Lower lobe of right lung (tissue), 2 donors: ENCODE measurements at regions not wholly inside any gene's neighbourhood (a gene's known extent, or its start where the extent isn't known, plus 50 kb on each side); places are given as distances from the start of the nearest gene placed in this dataset.
A peak's percentile ranks its signal among the peaks of the same experiment; 100 is the strongest.

Experiments used
- ATAC-seq, 2 donors: fragments of 200-7000 bp; cut with Tn5 transposase; one replicate each; pipeline ENCODE4 v1.9.1; 2020 to 2022; ENCODE audit warnings: mild to moderate bottlenecking in 2 of 2, moderate library complexity in 2 of 2
- DNase-seq: peaks from one replicate; pipeline ENCODE4 v3.0.0-alpha.2; 2020
- H3K27ac ChIP-seq: fragments of 200-600 bp; one replicate; pipeline ENCODE4 v1.8.0; 2022
- H3K27me3 ChIP-seq: fragments of 200-600 bp; one replicate; pipeline ENCODE4 v1.8.0; 2022; ENCODE audit warnings: low read depth
- H3K36me3 ChIP-seq: fragments of 200-600 bp; one replicate; pipeline ENCODE4 v1.8.0; 2022; ENCODE audit warnings: mild to moderate bottlenecking
- H3K4me1 ChIP-seq: fragments of 200-600 bp; one replicate; pipeline ENCODE4 v1.8.0; 2022
- H3K4me3 ChIP-seq: fragments of 200-600 bp; one replicate; pipeline ENCODE4 v1.8.0; 2022; ENCODE audit warnings: mild to moderate bottlenecking
- H3K9me3 ChIP-seq: fragments of 200-600 bp; one replicate; pipeline ENCODE4 v1.8.0; 2022
- CTCF ChIP-seq: fragments of 200-600 bp; IDR thresholded peaks from one replicate; pipeline ENCODE4 v1.8.0; 2022; ENCODE audit warnings: antibody characterized with exemption, mild to moderate bottlenecking
- intact Hi-C: fragments of 100-400 bp; cut with DNase I; formaldehyde crosslinking; loops from one replicate; pipeline ENCODE4 v1.11.0; 2022
- donor health status: DM: no; HTN: yes; CAD: no; lungs with severe emphysema.

- Histone ChIP-seq H3K27ac (no peak overlapping the region), H3K4me3 (no peak overlapping the region), H3K4me1 (no peaks in the 10 kb centered on the region), H3K36me3 (no peaks in the 10 kb centered on the region), H3K9me3 (no peaks in the 10 kb centered on the region), H3K27me3 (no peaks in the 10 kb centered on the region)
- intact Hi-C loops, result no loop called here
- DNase-seq (no peak), ATAC-seq (peak; percentile 54 to 60)
- no peak for TF ChIP-seq CTCF
Observed at GRCh38 chr10:37713642-37714041, 143.8 kb downstream of the ZNF248 start.

- H3K27me3 ChIP-seq, result no peaks in the 10 kb centered on the region
- H3K27ac ChIP-seq, result no peak overlapping the region
- no peak overlapping the region for H3K4me3 ChIP-seq
- TF ChIP-seq CTCF, result no peak
- intact Hi-C loops, result no loop called here
- no peaks in the 10 kb centered on the region for H3K36me3 ChIP-seq
- DNase-seq (no peak), ATAC-seq (peak; percentile 16 to 26)
- no peaks in the 10 kb centered on the region for H3K4me1 ChIP-seq
- H3K9me3 ChIP-seq, result no peaks in the 10 kb centered on the region
Observed at GRCh38 chr10:37713132-37713501, 144.3 kb downstream of the ZNF248 start.

- Histone ChIP-seq H3K9me3 (no peaks in the 10 kb centered on the region), H3K4me3 (no peak overlapping the region), H3K27me3 (no peaks in the 10 kb centered on the region), H3K36me3 (no peaks in the 10 kb centered on the region), H3K27ac (no peak overlapping the region), H3K4me1 (no peaks in the 10 kb centered on the region)
- DNase-seq, result no peak
- peak in 1 of 2 donors; percentile 9 for ATAC-seq
- intact Hi-C loops, result no loop called here
- TF ChIP-seq CTCF, result no peak
Observed at GRCh38 chr10:37712489-37713131, 144.8 kb downstream of the ZNF248 start.

- DNase-seq, result no peak
- Histone ChIP-seq H3K4me3 (no peak overlapping the region), H3K4me1 (no peaks in the 10 kb centered on the region), H3K9me3 (no peaks in the 10 kb centered on the region), H3K27ac (no peak overlapping the region), H3K27me3 (no peaks in the 10 kb centered on the region), H3K36me3 (no peaks in the 10 kb centered on the region)
- TF ChIP-seq CTCF, result no peak
- intact Hi-C loops, result no loop called here
- ATAC-seq, result peak in 1 of 2 donors; percentile 7
Observed at GRCh38 chr10:37711617-37712488, 145.6 kb downstream of the ZNF248 start.

GRCh38 chr10:37710831-37711616 lies 146.4 kb downstream of the ZNF248 start:
- H3K4me3 ChIP-seq, result no peak overlapping the region
- DNase-seq, result no peak
- no peaks in the 10 kb centered on the region for H3K36me3 ChIP-seq
- H3K4me1 ChIP-seq, result no peaks in the 10 kb centered on the region
- no peaks in the 10 kb centered on the region for H3K9me3 ChIP-seq
- no peak for TF ChIP-seq CTCF
- intact Hi-C loops, result no loop called here
- no peak for ATAC-seq
- H3K27ac ChIP-seq, result no peak overlapping the region
- H3K27me3 ChIP-seq, result no peaks in the 10 kb centered on the region
